SU-DHL-6 (cell line): ENCODE measurements at regions not wholly inside any gene's neighbourhood (a gene's known extent, or its start where the extent isn't known, plus 50 kb on each side); places are given as distances from the start of the nearest gene placed in this dataset.

Source experiments
- H2AFZ ChIP-seq: fragments of 200-600 bp; sonication (generic); 2 replicates; pipeline ENCODE4 v1.6.1; 2014; ENCODE audit warnings: low read depth, mild to moderate bottlenecking, moderate library complexity, mixed read lengths, antibody characterized with exemption, low read length; ENCODE audit not compliant: severe bottlenecking
- H3F3A ChIP-seq: fragments of 200-600 bp; shearing (Covaris generic); 2 replicates; pipeline ENCODE4 v1.6.0; 2016; ENCODE audit warnings: antibody characterized with exemption, mild to moderate bottlenecking; ENCODE audit not compliant: insufficient read depth
- H3K27ac ChIP-seq: fragments of 200-600 bp; sonication (generic); 2 replicates; pipeline ENCODE4 v1.5.1; 2016; ENCODE audit warnings: low read depth, mild to moderate bottlenecking, low read length, moderate library complexity, mixed read lengths
- H3K27me3 ChIP-seq: fragments of 200-600 bp; sonication (generic), shearing (Covaris generic); 2 replicates; pipeline ENCODE4 v1.6.0; 2014; ENCODE audit warnings: mild to moderate bottlenecking, low read length
- H3K36me3 ChIP-seq: fragments of 200-600 bp; sonication (generic); 2 replicates; pipeline ENCODE4 v1.6.1; 2014; ENCODE audit warnings: mild to moderate bottlenecking, low read length, mixed read lengths
- H3K4me2 ChIP-seq: fragments of 300-600, 200-600 bp; shearing (Covaris generic), sonication (generic); 2 replicates; pipeline ENCODE4 v1.6.0; 2014; ENCODE audit warnings: low read length, low read depth, mild to moderate bottlenecking; ENCODE audit not compliant: poor library complexity, severe bottlenecking
- H3K4me3 ChIP-seq: fragments of 200-600 bp; sonication (generic); 2 replicates; pipeline ENCODE4 v1.5.1; 2014; ENCODE audit warnings: antibody characterized with exemption, low read length, mild to moderate bottlenecking, mixed read lengths; ENCODE audit not compliant: insufficient read depth, poor library complexity, severe bottlenecking
- H3K79me2 ChIP-seq: fragments of 200-600 bp; sonication (generic); 2 replicates; pipeline ENCODE4 v1.6.1; 2014; ENCODE audit warnings: mild to moderate bottlenecking, low read length, moderate library complexity; ENCODE audit not compliant: insufficient read depth
- H3K9ac ChIP-seq: fragments of 200-600 bp; sonication (generic); 2 replicates; pipeline ENCODE4 v1.7.0; 2014; ENCODE audit warnings: mild to moderate bottlenecking, low read length
- H3K9me2 ChIP-seq: fragments of 200-600 bp; sonication (generic); replicated peaks from 2 replicates; pipeline ENCODE4 v1.6.1; 2014; ENCODE audit warnings: low read length; ENCODE audit not compliant: insufficient read depth
- H3K9me3 ChIP-seq: fragments of 200-600 bp; sonication (generic); 2 replicates; pipeline ENCODE4 v1.6.1; 2014; ENCODE audit warnings: low read length, mixed read lengths; ENCODE audit not compliant: insufficient read depth
- H4K20me1 ChIP-seq: fragments of 200-600 bp; sonication (generic); 2 replicates; pipeline ENCODE4 v1.6.1; 2014; ENCODE audit warnings: low read depth, mild to moderate bottlenecking, antibody characterized with exemption, low read length, moderate library complexity, mixed read lengths
- EZH2phosphoT487 ChIP-seq: fragments of 200-600 bp; sonication (generic), shearing (Covaris generic); conservative IDR thresholded peaks from 2 replicates; pipeline ENCODE4 v1.6.1; 2018; ENCODE audit warnings: mild to moderate bottlenecking, antibody characterized with exemption, low read length, moderate library complexity, mixed read lengths
- TF ChIP-seq, protein P1 (sequence below): fragments of 200-600 bp; sonication (generic); IDR thresholded peaks from one replicate; pipeline ENCODE4 v1.5.1; 2017; ENCODE audit warnings: antibody characterized with exemption, mild to moderate bottlenecking, low read length, moderate library complexity; ENCODE audit not compliant: insufficient read depth, poor library complexity, severe bottlenecking

DNA sequence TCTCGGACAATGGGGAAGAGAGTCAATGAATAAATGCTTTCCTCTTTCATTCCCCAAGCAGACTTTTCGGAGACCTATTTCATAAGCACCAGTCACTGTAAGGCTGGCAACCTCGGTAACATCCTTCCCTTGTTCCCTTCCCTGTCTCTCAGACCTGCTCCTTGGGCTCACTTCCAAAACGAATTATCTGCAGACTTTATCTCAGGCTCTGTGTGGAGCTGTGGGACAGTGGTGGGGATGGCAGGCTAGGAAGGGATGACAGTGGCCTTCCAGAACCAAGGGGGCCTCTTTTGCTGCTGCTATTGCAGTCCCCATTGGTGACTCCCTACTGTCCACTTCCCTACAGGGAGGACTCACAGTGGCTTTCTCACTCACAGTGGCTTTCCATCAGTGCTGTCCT, 185.6 kb upstream of the MEX3C start:
- no peaks in the 10 kb centered on the region for H3K9me3 ChIP-seq
- H3K9ac ChIP-seq = no peak overlapping the region
- H3K4me2 ChIP-seq = no peak overlapping the region
- no peak overlapping the region for H2AFZ ChIP-seq
- no peak for TF ChIP-seq EZH2phosphoT487
- TF ChIP-seq, protein P1, sequence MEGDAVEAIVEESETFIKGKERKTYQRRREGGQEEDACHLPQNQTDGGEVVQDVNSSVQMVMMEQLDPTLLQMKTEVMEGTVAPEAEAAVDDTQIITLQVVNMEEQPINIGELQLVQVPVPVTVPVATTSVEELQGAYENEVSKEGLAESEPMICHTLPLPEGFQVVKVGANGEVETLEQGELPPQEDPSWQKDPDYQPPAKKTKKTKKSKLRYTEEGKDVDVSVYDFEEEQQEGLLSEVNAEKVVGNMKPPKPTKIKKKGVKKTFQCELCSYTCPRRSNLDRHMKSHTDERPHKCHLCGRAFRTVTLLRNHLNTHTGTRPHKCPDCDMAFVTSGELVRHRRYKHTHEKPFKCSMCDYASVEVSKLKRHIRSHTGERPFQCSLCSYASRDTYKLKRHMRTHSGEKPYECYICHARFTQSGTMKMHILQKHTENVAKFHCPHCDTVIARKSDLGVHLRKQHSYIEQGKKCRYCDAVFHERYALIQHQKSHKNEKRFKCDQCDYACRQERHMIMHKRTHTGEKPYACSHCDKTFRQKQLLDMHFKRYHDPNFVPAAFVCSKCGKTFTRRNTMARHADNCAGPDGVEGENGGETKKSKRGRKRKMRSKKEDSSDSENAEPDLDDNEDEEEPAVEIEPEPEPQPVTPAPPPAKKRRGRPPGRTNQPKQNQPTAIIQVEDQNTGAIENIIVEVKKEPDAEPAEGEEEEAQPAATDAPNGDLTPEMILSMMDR = no peak
- no peak overlapping the region for H3K27ac ChIP-seq
- no peaks in the 10 kb centered on the region for H3K79me2 ChIP-seq
- no peaks in the 10 kb centered on the region for H3K9me2 ChIP-seq
- H4K20me1 ChIP-seq = no peaks in the 10 kb centered on the region
- no peaks in the 10 kb centered on the region for H3K36me3 ChIP-seq
- no peaks in the 10 kb centered on the region for H3K27me3 ChIP-seq
- no peaks in the 10 kb centered on the region for H3F3A ChIP-seq
- H3K4me3 ChIP-seq = no peak overlapping the region

GRCh38 chr18:51383711-51384110, 186.2 kb upstream of the MEX3C start:
- no peak overlapping the region for H3K9ac ChIP-seq
- H4K20me1 ChIP-seq = no peaks in the 10 kb centered on the region
- no peaks in the 10 kb centered on the region for H3F3A ChIP-seq
- no peaks in the 10 kb centered on the region for H3K36me3 ChIP-seq
- H3K4me3 ChIP-seq = no peak overlapping the region
- no peaks in the 10 kb centered on the region for H3K27me3 ChIP-seq
- TF ChIP-seq EZH2phosphoT487 = no peak
- TF ChIP-seq, protein P1 = no peak
- H3K4me2 ChIP-seq = no peak overlapping the region
- no peak overlapping the region for H2AFZ ChIP-seq
- H3K9me2 ChIP-seq = no peaks in the 10 kb centered on the region
- H3K27ac ChIP-seq = no peak overlapping the region
- no peaks in the 10 kb centered on the region for H3K9me3 ChIP-seq
- no peaks in the 10 kb centered on the region for H3K79me2 ChIP-seq

DNA sequence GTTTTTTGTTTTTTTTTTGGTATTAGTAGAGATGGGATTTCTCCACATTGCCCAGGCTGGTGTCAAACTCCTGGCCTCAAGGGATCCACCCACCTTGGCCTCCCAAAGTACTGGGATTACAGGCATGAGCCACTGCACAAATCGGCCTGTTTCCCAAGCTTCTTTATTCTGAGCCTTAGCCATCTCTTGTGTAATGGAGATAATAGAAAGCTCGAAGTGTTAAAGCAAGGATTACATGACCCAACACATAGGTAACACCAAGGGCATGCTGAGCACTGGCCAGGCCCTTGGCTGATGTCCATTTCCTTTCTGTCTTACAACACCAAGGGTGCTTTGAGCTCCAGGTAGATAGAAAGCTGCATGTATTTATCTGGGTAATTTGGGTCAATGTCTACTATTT, 187.8 kb upstream of the MEX3C start:
- no peak overlapping the region for H3K4me3 ChIP-seq
- no peak overlapping the region for H2AFZ ChIP-seq
- H3K4me2 ChIP-seq = no peak overlapping the region
- H3F3A ChIP-seq = no peaks in the 10 kb centered on the region
- no peaks in the 10 kb centered on the region for H3K9me3 ChIP-seq
- H3K27me3 ChIP-seq = no peaks in the 10 kb centered on the region
- no peaks in the 10 kb centered on the region for H3K79me2 ChIP-seq
- TF ChIP-seq, protein P1 = no peak
- H3K9ac ChIP-seq = no peak overlapping the region
- H3K27ac ChIP-seq = no peak overlapping the region
- H3K9me2 ChIP-seq = no peaks in the 10 kb centered on the region
- H3K36me3 ChIP-seq = no peaks in the 10 kb centered on the region
- no peaks in the 10 kb centered on the region for H4K20me1 ChIP-seq

- Histone ChIP-seq H3K79me2 (no peaks in the 10 kb centered on the region), H3K27me3 (no peaks in the 10 kb centered on the region), H3K27ac (no peak overlapping the region), H3K36me3 (no peaks in the 10 kb centered on the region), H4K20me1 (no peaks in the 10 kb centered on the region), H3K9me3 (no peaks in the 10 kb centered on the region), H2AFZ (no peak overlapping the region), H3K4me2 (no peak overlapping the region), H3K9me2 (no peaks in the 10 kb centered on the region), H3K4me3 (no peak overlapping the region), H3F3A (no peaks in the 10 kb centered on the region), H3K9ac (no peak overlapping the region)
- no peak for TF ChIP-seq EZH2phosphoT487
- TF ChIP-seq, protein P1 = no peak
Observed at GRCh38 chr18:51390702-51391101, 193.2 kb upstream of the MEX3C start.
